CD4-positive, alpha-beta T cell treated with Interleukin-17A for 1 hour (primary cell): ENCODE measurements at regions not wholly inside any gene's neighbourhood (a gene's known extent, or its start where the extent isn't known, plus 50 kb on each side); places are given as distances from the start of the nearest gene placed in this dataset.

Source experiments
- DNase-seq: peaks from one replicate; pipeline ENCODE4 v3.0.0-alpha.2; 2020

DNA sequence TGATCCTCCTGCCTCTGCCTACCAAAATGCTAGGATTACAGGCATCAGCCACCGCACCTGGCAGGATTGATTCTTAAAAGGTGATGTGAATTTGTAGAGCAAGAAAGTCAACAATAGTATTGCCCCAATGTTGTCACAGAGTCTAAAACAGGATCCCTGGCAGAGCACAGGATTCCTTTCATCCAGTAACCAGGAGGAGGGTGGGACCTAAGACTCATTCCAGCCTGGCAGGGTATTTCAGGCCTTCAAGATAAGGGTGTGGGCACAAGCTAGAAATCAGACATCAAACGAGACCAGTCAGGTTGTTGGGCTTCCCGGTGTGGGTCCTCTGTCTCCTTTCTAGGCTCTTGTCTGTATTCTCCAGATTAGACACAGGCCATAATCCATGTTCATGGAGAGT, 511.4 kb downstream of the BCL11A start:
- no peak for DNase-seq

GRCh38 chr2:60033325-60033724, 520.1 kb downstream of the BCL11A start:
- DNase-seq, result no peak

- no peak for DNase-seq
These were observed 523.9 kb downstream of the BCL11A start for GRCh38 chr2:60029566-60029883.

DNA sequence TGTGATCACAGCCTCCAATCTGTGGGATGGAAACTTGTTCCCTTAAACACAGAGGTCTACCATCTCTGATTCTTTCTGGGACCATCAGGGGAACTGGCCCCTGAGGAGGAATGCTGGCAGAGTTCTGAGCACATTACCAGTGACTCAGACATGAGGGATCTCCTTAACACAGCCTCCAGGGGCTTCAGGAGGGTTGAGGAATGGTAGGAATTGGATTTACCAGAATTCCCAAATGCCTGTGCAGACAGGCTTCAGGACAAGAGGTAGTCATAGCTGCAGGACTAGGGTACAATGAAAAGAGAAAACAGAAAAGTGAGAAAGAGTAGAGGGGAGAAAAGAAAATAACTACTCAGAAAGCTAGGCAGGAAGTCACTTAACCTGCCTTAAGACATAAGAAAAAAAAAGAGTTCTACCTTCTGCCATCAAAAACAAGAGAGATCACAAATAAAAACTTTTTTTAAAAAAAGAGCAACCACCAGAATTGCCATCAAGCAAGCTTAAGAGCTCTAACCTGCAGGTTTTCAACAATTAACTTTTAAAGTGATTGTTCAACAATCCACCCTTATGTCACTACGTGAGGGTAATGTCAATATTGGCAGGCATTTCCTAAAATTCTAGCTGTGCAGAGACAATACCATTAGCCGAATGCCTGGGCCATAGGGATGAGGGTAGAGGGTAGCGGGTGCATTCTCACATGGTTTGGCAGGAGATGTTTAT, 524.4 kb downstream of the BCL11A start:
- no peak for DNase-seq

GRCh38 chr2:60025496-60025895, 528.0 kb downstream of the BCL11A start:
- no peak for DNase-seq

DNA sequence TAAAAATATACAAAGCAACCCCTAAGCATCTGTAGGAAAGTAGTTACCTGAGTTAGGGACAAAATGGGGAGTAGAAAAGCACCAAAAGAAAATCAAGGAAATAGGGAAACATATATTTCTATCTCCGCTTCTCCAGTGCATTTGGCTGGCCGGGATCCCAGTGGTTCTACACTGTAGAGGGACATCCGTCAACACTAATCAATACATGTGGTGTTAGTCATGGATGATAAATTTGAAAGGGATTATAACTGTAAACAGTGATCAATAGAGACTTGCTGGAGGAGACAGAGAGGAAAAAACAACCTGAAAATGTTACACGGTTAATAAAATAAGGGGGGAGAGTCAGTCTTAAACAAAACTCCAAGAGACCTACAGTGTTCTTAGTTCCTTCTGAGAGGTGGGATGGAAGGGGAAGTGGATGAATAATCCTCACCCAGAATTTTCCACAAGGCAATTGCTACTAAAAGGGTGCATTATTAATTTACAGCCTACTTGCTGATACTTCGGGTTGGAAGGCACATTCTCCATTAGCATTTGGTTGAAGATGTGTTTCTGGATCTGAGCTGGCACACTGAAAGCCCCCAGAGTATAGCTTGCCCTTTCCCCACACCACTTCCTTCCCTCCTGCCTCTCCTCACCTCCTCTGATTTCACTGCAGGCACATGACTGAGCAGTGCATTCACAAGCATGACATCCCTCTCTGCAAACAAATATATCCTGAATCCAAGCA, 530.0 kb downstream of the BCL11A start:
- DNase-seq, result no peak

DNA sequence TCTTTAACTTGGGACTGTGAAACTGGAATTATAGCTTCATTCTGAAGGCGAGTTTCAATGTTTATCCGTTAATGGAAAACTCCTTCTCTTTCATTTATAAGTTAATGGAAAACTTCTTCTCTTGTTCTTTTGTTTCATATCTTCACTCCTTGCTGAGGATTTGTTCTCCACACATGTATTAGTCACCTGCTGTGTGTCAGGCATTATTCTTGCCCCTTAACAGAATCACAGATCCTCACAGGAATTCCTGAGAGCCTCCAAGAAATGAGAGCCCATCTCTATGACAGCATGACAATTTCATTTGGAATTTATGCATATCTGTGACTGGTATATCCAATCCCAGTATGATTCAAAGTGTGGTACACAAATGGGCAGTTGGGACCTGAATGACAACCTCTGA, 545.8 kb downstream of the BCL11A start:
- no peak for DNase-seq

DNA sequence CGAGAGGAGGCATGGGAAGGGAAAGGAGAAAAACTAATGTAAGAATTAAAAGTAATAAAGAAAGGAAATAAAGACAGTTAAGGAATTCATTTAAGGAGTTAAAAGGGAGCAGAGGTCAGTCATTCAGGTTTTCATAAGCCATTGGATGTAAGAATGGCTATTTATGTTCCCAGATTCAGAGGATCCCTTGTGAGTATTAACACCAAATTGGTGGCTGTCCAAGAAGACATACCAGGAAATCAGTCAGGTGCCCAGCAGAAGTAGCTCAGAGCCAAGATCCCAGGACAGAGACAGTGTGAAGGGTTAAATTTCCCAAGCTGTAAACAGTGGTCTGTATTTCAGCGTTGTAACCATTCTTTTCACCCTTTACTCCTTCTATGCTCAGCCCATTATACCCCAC, 550.4 kb downstream of the BCL11A start:
- no peak for DNase-seq

DNA sequence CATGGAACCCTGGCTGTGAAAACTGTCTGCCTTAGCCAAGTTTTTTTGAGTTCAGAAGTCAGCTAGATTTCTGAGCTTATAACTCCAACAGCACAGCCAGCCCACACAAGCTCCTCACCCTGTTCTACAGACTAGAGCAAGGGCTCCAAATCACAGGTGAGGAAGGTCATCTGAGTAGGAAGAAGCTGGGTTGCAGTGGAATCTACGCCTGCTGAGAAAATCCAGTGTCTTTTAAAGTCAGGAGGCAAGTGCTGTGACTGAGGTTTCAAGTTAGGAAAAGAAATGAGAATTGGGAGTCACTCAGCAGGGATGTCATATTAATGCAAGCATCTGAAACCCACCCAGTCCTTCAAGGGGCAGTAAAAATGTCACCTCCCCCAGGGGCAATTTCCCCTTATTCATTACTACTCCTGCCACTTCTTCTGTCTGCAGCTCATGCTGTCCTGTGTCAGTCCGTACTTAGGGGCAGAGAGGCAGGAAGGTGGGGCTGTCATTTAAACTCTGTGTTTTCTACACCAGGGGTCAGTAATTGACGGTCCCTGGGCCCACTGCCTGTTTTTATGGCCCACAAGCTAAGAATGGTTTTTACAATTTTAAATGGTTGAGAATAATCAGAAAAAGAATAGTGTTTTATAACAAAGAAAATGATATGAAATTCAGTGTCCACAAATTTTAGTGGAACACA, 551.1 kb downstream of the BCL11A start:
- no peak for DNase-seq

- DNase-seq, result no peak
These were observed 552.8 kb downstream of the BCL11A start for GRCh38 chr2:60000686-60001085.

DNA sequence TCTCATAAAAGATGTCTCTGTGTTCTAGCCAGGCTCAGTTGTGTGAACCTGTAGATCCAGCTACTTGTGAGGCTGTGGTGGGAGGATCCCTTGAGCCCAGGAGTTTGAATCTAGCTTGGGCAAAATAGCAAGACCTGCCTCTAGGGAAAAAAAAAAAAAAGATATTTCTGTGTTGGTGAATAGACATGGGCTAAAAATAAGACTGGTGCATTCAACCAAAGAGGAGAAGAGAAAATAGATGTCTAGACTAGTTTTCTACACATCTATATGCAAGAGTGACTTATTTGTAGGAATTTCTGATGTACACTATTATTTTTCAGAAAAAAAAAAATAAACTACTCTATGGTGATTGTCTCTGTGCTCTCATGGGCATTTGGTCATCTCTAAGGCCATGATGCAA, 555.1 kb downstream of the BCL11A start:
- DNase-seq, result no peak

- DNase-seq, result no peak
These were observed 556.1 kb downstream of the BCL11A start for GRCh38 chr2:59997371-59997770.

GRCh38 chr2:59996855-59997254, 556.6 kb downstream of the BCL11A start:
- no peak for DNase-seq

DNA sequence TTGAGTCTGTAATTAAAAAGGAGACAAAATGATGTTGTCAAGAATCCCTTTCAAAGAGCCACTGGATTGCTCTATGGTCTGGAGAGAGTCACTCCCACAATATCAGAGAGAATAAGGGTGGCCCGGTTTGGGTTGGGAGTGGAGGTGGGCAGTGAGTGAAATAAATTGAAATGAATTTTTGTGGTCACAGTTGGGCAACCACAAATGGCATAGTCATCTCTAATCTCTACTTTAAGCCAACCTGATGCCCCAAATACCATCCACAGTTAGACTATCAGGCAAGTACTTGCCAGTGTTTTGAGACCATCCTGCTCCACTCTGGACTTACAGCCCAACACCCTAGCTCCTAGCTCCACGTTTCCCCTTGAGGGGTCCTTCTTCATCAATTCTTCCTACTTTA, 559.7 kb downstream of the BCL11A start:
- no peak for DNase-seq

DNA sequence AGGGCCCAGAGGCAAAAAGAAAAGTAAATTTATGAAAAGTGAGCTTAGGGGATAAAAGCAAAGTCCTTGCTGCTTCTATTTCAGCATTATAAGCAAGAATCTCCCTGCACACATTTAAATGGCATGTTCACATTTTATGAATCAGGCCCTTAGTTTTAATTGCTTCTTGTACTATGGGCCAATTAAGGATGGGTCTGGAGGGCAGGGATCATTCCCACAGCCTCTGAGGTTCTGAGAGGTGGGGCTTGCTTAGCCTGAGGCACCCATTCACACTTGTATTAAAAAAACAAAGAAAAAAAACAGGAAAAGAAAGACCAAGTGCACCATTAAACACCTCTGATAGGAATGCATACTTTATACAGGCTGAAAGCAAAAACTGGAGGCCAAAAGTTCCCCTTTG, 565.1 kb downstream of the BCL11A start:
- DNase-seq, result no peak

- DNase-seq, result no peak
These were observed 566.9 kb downstream of the BCL11A start for GRCh38 chr2:59986511-59986910.

GRCh38 chr2:59985923-59986322, 567.5 kb downstream of the BCL11A start:
- DNase-seq, result no peak

DNA sequence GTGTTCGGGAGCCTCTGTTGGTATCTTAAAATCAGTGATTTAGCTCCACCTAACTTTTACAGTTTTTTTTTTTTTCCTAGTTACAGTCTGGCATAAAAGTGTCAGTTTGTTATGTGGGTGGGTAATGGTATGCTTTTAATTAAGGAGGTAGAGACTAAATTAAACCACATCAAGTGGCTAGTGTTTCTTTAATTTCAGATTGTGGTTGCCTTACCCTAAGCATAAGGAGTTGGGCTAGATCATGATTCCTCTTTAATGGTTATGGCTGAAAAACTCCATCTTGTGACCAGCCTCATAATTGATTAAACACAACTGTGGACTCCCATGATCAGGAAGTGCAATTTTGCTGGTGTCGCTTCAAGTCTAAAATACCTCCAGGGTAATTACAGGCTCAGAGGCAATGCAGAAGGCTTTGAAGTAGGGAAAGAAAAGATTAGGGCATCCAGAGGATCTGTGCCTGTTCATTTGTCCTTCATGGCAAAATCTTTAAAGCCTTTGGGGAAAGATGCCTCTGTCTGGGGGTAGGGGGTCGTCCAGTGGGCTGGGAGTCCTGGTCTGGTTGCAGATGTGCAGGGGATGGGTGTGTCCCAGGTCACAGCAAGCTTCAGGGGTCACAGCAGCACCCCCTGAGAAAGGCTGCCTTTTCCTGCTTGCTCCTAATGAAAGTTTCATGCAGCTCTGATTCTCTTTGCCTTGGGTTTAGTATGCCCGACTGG, 579.2 kb downstream of the BCL11A start:
- DNase-seq, result no peak

DNA sequence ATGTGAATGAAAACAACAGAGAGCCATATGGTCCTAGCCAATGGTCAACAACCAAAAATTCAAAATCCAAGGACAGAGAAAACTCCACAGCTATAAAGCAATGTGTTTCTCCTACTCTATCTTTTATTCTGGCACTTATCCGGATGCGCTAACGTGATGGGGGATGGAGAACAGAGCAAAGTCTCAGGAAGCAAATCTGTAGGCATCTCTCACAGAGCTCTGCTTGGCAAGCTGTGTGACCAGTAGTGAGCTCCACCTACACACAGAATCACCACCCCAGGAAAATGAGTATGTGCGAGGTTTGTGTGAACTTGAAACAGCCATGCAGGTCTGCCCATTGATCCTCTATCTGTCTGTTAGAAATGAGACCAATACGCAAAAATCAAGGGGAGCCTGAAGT, 584.3 kb downstream of the BCL11A start:
- no peak for DNase-seq

GRCh38 chr2:59968441-59968840, 585.0 kb downstream of the BCL11A start:
- DNase-seq, result no peak

DNA sequence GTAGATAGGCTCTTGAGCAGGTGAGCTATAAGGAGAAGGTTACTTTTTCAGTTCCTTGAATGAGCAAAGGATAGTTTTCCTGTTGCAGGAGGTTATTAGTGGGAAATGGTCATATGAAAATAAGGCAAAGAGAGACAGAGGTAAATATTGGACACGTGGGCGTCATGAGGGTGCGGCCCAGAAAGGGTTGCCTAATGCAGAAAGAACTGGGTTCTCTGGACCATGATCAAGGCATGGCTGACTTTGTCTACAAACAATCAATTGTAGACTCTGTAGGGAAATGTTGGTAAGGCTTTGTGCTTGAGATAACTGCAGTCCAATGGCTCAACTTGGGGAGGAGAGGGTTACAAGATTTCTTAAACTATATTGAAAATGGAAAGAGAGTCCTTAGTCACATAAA, 585.8 kb downstream of the BCL11A start:
- DNase-seq, result no peak

GRCh38 chr2:59963157-59963556, 590.3 kb downstream of the BCL11A start:
- DNase-seq, result no peak

DNA sequence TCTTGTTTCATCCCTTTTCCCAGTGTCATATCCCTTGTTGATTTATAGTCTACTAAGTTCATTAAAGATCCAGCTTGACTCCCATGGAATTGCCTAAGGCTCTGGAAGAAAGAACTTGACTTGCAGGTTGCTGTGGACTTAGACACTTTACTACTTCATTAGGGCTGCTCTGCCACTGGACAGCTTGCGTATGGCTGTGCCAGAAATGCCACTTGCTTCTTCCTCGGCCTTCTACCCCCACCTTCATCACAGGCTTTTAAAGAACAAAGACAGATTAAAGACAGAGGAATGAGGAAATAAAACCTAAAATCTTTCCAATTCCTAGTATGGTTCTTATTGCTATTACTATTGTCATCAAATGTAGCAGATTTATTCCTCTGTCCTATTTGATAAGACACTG, 591.7 kb downstream of the BCL11A start:
- no peak for DNase-seq

DNA sequence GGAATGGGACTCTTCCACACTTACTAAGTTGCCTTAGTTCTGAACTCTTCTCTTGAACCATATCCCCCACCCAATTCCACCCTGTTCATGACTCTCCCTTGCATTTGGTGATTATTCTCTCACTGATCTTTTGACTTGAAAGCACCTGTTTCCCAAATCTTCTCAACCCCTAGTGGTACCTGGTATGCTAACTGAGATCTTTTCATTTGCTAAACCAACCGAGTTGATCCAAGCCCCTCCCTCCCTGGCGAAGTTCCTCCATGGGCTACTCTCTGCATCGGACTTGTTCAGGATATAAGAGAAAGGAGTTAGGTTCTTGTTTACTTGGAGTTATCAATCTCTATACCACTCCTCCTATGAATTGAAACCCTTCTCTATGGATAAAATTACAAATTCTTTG, 593.5 kb downstream of the BCL11A start:
- no peak for DNase-seq
